DMS153 treated with DMSO at 0.1 percent for 48 hours (cell line): ENCODE measurements at regions not wholly inside any gene's neighbourhood (a gene's known extent, or its start where the extent isn't known, plus 50 kb on each side); places are given as distances from the start of the nearest gene placed in this dataset.
A peak's percentile ranks its signal among the peaks of the same experiment; 100 is the strongest.
"Not testable (repeated sequence)": the region's sequence is repeated elsewhere in the genome, so short reads cannot be mapped to it uniquely, and the experiment has no call there.

ENCODE experiments used
- DNase-seq: peaks from one replicate; lab custom pipeline; 2025; ENCODE audit not compliant: unreplicated experiment; lab: John Stamatoyannopoulos, UW

DNA sequence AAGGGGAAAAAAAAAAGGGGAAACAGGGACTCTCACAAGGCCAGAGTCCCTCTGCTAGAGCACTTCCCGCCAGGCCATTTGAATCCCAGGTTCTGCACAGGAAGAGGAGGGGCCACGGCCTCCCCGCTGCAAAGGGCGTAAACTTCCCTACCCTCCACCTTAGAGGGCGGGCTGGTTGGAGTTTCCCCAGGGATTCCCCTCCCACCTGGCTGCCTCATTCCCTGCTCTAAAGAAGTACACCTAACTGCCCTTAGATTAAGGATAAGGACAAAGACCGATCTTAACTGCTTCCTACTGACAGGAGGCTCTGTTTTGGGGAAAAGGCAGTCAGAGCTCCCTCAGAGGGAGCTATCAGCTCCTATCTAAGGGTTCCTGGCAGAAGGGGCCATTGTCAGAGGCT, 102.0 kb upstream of the ARMC3 start:
- no peak for DNase-seq

- no peak for DNase-seq
Observed at GRCh38 chr10:22824984-22825383, 102.9 kb upstream of the ARMC3 start.

DNA sequence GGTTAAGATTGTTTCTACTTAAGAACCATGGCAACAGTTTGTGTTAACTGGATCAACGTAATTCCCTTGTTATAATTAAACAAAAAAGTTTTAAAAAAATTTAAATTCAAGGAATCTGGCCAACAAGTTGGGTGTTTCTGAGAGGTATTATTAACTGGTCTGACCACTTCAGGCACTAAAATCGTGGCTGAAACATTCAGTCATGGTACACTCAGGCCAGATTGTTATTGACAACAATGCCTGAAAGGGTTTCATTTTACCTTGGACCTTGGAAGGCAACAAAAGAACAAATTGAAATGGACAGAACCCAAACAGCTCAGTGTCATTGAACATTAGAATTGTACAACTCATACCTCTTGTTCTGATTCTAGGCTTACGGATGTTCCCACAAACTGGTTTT, 103.3 kb upstream of the ARMC3 start:
- no peak for DNase-seq

DNA sequence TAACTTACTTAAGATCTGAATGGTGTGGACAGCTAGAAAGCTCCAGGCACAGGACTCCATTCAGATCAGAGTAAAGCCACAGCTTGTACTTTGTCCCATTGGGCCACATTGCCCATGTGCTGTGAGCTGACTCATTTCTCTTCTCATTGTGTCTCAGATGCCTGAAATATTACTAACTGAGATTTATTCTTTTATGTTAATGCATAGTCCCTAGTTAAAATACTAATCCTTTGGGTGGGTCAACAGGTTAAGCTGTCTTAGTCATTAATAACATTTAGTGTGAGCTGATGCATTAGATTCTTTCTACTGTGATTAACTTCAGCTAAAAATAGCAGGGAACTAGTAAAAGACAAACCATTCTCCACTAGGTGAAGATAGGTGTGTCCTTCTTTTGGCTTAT, 104.7 kb upstream of the ARMC3 start:
- no peak for DNase-seq

GRCh38 chr10:22821921-22822320, 105.9 kb upstream of the ARMC3 start:
- DNase-seq = not testable (repeated sequence)

- DNase-seq = no peak
Observed at GRCh38 chr10:22821501-22821900, 106.4 kb upstream of the ARMC3 start.

DNA sequence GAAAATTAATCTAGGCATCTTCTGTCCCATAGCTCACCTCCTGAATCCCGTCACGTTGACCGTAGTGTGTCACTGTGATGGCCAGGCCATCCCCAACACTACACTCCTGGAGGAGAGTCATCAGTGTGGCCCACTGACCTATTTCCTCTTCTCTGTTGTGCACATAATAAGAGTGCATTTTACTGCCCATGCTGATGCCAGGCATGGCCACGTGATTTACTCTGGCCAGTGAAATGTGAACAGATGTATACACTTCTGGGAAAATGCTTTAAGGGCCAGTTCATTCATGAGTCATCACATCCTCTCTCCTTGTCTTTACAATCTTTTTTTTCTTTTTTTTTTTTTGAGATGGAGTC, 101.9 kb upstream of the PIP4K2A start:
- DNase-seq = no peak

GRCh38 chr10:22810643-22811465, 96.5 kb upstream of the PIP4K2A start:
- DNase-seq = no peak

- no peak for DNase-seq
Observed at GRCh38 chr10:22807238-22807637, 92.9 kb upstream of the PIP4K2A start.

DNA sequence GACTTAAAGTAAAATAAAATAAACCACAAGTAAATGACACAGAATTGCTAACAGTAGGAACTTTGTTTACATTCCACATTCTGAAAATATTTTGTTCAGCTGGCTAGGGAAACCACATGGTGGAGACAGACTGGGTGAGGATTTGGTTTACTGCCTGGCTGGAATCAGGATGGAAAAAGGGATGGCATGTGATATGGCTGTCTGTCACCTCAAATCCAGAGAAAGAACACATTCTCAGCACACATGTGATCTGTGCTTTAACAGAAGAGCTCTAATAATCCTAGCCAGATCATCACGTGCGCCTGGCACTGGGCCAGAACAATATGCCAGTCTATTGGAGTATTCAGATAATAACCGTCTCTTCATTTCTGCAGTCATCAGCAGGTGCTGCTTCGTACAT, 90.9 kb upstream of the PIP4K2A start:
- peak; percentile 15 for DNase-seq

GRCh38 chr10:22803261-22803885, 89.0 kb upstream of the PIP4K2A start:
- DNase-seq = no peak

DNA sequence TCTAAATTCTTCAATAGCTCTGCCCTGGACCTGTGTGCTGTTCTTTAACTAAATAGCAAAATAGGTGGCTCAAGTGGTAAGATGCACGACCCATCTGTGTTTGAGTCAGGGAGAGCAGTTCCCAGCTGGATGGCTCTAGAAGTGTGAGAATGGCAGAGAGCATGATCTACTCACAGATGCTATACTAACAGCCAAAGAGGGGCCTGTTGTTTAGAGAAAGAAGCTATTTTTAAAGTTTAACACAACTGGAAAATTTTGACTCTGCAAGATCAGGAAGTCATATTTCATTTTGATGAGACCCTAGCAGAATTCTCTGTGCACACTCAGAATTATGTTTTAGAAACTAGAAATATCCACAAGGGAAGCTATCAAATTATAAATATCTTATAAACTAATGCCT, 87.4 kb upstream of the PIP4K2A start:
- DNase-seq = no peak

GRCh38 chr10:22797796-22798195, 83.4 kb upstream of the PIP4K2A start:
- DNase-seq = not testable (repeated sequence)

GRCh38 chr10:22795546-22795945, 81.2 kb upstream of the PIP4K2A start:
- no peak for DNase-seq

DNA sequence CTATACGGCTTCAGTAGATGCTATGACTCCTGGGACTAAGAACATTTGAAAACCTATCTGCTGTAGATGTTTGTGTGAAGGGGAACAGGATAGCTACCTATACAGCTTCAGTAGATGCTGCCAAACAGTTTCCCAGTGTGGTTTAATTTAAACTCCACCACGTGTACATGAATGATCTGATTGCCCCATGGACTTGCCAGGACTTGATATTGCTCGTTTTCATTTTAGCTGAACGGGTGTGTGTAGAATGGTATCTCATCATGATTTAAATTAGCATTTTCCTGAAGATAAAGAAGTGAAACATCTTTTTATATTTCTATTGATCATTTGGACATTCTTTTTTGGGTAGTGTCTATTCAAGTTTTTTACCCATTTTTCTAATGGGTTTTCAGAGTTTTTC, 77.8 kb upstream of the PIP4K2A start:
- DNase-seq = no peak

DNA sequence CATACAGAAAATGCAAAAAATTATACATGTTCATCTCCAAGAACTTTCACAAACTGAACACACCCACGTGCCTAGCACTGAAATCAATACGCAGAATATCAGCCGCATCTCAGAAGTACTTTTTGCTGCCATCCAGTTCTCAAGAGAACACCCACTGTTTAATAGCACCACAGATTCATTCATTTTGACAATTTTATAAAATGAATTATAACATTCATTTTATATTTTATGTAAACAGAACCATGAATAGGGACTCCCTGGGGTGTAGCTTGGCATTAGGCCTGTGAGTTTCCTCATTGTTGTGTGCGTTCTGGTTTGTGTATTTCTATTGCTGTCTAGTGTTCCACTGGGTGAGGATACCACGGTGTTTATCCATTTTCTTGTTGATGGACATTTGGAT, 77.3 kb upstream of the PIP4K2A start:
- no peak for DNase-seq

DNA sequence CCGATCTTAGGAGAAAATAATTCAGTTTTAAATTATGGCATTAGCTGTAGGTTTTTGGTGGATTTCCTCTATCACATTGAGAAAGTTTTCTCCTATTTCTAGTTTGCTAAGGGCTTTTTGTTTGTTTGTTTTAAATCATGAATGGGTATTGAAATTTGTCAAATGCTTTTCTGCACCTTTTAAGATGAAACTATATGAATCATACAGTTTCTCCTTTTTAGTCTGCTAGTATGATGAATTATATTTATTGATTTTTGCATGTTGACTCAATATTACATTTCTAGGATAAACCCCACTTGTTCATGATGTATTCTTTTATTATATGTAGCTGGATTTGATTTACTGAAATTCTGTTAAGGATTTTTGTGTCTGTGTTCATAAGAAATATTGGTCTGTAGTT, 70.3 kb upstream of the PIP4K2A start:
- DNase-seq = no peak

- no peak for DNase-seq
Observed at GRCh38 chr10:22783807-22784206, 69.4 kb upstream of the PIP4K2A start.

DNA sequence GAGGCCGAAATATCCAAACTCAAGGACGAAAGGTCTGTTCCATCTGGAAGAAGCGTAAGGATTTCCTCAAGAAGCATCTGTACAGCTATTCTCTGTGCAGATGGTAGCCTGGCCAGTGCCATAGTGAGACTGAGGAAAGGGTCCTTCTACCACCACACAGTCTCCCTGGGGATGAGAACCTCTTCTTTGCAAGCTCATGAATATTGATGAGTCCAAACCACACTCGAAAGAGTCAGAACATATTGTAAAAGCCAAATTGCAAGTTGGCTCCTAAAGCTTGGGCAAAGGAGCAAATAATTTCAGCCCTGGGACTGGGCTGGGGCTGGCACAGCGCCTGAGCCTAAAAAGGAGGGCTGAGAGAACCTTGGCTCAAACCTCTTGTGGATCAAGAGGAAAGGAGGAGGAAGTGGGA, 66.1 kb upstream of the PIP4K2A start:
- no peak for DNase-seq

DNA sequence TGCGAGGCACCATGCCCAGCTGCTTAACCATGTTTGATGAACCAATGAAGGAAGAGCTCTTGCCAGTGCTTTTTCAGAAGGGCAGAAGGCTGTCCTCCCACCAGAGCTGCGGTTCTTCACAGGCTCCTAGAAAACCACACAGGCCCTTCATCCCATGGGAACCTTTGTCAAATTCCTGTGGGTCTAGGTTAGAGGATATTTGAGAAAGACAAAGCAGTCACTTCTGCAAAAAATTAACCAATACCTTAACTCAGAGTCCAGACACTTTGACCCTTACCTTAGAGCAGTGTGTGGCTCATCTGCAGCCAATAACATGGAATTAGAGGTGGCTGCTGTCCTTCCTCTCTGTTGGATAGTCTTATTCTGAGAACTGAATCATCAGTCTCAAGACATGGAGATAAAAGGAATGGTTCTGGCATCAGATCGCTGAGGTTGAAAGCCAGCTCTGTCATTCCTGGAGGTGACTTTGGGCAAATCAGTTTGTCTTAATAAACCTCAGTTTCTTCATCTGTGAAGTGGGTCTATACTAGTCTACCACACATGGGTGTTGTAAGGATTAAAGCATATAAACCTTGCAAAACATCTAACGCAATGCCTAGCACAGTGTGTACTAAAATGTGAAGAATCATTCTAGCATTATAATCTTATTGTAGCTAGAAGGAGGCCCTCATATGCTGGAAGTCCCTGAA, 65.1 kb upstream of the PIP4K2A start:
- no peak for DNase-seq

DNA sequence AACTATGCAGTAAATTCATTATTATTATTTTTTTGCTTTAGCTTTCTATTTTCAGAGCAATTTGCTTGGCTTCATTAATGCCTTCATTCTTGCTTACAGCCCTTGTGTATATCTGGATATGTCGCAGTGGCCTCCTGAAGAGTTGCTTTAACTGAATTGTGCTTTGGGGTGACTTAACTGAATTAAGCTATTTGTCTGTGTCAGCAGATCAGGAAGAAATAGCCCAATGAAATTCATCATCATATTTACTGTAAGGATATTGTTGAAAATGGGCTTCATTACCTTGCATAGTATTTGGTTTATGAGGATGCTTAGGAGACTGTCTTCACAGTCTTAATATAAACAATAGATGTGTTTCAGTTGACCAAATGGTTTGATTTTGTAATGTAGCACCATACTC, 59.7 kb upstream of the PIP4K2A start:
- DNase-seq = no peak

GRCh38 chr10:22771631-22772030, 57.3 kb upstream of the PIP4K2A start:
- DNase-seq = not testable (repeated sequence)
